G401.6 (cell line): ENCODE measurements at regions not wholly inside any gene's neighbourhood (a gene's known extent, or its start where the extent isn't known, plus 50 kb on each side); places are given as distances from the start of the nearest gene placed in this dataset.

Source experiments
- FAIRE-seq: peaks from 2 replicates; lab custom pipeline; 2012; peaks lifted over from hg19 to GRCh38; lab: Jason Lieb, UNC

DNA sequence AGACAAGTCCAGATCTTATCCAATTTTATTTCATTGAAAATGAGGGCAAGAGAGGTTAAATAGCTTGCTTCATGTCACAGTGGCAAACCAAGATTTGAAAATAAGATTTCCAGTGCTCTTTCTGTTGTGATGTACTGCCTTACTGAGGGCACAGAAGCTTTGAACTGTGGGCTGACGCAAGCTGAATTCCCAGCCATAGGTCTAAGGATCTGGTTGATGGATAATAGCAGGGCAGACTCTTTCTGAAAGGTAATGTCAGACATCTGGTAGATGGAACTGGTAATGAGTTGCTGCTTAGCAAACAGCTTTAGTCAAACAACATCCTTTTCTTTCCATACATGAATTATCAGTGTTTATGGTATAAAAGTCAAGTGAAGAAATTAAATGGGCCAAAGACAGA, 193.9 kb upstream of the RASGEF1B start:
- no peak for FAIRE-seq

GRCh38 chr4:81665045-81665444, 193.3 kb upstream of the RASGEF1B start:
- FAIRE-seq = no peak

DNA sequence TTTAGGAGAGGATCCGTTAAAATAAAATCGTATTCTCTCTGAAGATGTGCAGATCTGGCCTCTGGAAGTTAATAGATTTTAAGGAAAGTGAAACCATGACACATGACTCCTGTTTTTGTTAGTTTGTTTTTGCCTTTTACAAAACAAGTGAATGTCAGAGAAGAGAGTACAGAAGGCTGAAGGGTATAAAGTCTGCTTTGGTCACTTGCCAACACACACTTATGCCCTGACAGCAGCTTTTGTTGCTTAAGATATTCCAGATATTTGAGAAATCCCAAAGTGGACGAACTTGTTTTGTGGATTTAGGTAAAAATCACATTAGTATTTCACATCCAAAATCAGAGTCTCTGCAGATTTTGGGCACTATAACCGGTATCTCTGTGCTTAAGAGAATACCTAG, 192.4 kb upstream of the RASGEF1B start:
- FAIRE-seq = no peak

DNA sequence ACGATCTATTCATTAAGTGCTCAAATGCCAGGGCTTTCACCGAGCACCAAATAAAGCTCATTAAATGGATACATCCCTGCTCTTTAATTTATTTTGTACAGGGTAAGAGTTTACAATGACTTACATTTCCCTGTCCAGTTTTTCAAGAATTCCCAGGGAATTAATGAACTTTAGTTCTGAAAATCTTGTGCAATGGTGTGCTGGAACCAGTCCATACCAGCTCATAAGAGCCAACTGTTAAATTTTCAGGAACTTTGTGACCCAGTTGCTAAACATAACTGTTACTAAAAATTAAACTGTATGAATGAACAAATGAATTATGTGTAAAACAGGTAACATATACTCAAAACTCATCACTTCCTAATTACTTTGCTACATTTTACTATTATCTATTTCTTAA, 191.7 kb upstream of the RASGEF1B start:
- no peak for FAIRE-seq

DNA sequence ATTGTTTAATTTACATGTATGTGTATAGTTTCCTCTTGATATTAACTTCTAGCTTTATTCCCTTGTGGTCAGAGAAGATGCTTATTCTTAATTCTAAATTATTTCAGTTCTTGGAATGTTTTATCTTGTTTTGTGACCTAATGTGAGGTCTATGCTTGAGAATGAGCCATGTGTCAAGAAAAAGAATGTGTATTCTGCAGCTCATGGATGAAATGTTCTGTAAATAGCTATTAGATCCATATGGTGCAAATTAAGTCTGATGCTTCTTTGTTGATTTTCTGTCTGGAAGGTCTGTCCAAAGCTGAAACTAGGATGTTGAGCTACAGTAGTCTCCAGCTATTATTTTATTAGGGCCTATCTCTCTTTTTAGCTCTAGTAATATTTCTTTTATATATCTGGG, 187.3 kb upstream of the RASGEF1B start:
- no peak for FAIRE-seq

GRCh38 chr4:81652069-81652478, 180.4 kb upstream of the RASGEF1B start:
- FAIRE-seq = no peak

DNA sequence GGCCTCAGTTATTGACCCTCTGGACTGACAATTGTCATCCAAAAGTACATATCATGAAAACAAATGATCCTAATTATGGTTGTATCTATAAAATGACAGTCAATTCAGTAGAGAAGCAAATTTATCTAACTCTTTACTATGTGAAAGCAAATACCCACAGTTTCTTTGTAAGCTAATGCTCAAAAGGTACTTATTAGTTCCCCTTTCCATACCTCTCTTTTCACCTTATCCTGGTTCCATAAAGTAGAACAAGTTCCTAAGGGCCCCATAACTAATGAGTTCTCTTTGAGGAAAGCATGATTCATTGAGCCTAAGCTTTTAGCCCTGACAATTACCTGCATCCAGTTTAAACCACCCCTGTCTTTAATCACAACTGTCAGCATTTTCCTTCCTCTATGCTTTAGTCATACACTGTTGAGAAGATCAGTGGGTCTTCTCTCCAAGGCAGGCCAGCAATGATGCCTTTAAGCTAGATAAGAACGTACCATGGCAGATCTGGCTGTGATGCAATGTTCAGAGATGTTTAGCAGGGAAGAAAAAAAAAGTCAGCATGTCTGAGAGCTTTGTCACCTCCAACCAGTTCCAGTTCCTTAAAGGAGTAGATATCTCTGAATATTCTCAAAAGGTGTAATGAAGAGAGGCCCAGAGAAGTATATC, 179.7 kb upstream of the RASGEF1B start:
- FAIRE-seq = no peak

- FAIRE-seq = no peak
Measured at GRCh38 chr4:81650606-81651242, 179.0 kb upstream of the RASGEF1B start.

DNA sequence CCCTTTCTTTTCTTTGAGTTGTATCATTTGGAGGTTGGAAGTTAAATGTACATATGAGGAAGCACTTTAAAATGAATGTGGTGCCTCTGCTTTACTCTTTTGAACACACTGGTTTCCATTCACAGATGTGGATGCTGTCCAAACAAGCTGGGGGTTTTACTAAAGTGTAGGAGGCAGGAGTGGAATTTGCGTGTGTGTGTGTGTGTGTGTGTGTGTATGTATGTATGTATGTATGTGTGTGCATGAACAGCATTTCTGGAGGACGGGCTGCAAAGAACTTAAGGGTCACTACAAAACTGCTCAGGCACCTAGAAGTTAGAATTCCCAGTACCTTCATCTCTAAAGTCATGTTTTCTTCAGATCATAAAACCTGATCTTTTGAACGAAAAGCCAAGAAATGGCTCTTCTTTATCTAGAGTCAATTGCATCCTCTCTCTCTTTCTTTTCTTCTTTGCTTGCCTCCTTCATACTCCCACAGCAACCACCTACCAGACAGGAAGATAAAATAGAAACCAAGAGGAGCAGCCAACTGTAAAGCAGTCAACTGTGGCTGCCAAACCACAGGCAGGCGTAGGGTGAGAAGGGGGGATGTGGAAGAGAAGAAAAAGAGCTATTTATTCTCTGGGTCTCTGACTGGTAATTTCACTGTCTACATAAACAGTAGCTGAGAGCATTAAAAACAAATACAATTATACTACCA, 177.0 kb upstream of the RASGEF1B start:
- no peak for FAIRE-seq

- FAIRE-seq = no peak
Measured at GRCh38 chr4:81647388-81647787, 175.7 kb upstream of the RASGEF1B start.

DNA sequence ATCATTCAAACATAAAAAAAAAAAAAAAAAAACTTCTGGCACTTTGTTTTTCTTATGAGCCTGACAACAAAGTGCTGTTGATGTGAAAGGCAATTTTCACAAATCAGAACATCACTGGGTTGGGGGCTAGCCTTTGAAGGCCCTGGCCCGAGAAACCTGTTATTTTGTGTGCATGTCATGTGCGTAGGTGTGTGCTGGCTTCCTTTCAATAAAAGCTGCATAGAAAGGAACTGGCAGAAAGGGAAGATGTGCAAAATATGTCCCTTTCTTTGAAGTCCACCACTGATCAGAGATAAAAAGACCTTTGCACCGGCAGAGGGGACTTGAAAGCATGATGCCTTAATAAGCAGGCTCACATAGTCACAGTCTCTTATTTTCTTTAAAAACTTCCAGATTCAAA, 170.8 kb upstream of the RASGEF1B start:
- no peak for FAIRE-seq

- no peak for FAIRE-seq
Measured at GRCh38 chr4:81639248-81639647, 167.5 kb upstream of the RASGEF1B start.

DNA sequence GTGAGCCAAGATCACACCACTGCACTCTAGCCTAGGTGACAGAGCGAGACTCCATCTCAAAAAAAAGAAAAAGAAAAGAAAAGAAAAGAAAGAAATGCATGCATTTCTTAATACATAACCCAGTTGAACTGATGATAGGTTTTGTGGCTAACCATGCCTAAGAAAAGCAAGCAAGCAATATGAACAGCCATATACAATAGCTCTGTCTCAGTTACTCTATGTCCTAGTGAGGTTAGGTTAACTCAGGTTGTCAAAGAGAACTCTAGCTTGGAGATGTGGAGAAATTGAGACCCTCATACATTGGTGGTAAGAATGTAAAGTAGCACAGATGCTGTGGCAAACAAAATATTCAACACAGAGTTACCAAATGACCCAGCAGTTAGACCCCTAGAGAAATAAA, 167.0 kb upstream of the RASGEF1B start:
- FAIRE-seq = no peak

GRCh38 chr4:81635739-81636138, 164.0 kb upstream of the RASGEF1B start:
- FAIRE-seq = no peak

- no peak for FAIRE-seq
Measured at GRCh38 chr4:81634766-81635549, 163.3 kb upstream of the RASGEF1B start.

DNA sequence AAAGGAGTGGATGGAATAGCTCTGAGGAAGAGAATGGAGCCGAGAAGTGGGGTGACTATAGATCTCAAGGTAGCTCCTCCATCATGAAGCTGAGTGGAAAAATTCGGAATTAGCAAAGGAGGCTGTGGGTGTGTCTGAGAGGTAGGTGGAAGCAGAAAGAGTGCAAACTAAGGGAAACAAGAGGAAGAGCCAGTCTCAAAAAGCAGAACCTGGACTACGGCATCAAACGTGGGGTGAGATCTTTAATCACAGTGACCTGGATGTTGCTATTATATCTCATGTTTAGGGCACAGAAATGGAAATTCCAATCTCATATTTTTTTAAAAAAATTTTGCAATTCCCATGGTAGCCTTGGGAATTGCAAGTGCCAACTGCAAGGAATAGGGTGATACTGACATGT, 162.5 kb upstream of the RASGEF1B start:
- FAIRE-seq = no peak

- FAIRE-seq = no peak
Measured at GRCh38 chr4:81632581-81633299, 161.0 kb upstream of the RASGEF1B start.

DNA sequence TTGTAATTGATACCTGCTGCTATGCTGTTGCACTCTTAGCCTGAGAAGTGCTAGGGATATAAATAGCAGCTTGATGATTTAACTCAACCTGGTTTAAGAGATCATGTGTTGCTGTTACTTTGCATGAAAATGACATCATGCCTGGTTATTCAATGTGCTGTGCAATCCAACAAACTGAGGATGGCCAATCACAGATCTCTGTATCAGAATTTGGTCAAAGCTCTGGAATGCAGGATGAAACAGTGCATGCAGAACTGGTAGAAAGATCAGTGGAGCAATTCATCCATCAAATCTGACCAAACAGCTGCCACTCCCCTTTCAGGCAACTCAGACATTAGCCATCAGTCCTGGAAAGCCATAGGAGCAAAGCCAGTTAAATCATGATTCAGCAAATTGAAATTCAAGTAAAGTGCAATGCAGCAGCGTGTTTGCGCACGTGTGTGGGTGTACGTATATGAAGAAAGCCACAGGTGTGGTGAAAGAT, 160.3 kb upstream of the RASGEF1B start:
- no peak for FAIRE-seq

DNA sequence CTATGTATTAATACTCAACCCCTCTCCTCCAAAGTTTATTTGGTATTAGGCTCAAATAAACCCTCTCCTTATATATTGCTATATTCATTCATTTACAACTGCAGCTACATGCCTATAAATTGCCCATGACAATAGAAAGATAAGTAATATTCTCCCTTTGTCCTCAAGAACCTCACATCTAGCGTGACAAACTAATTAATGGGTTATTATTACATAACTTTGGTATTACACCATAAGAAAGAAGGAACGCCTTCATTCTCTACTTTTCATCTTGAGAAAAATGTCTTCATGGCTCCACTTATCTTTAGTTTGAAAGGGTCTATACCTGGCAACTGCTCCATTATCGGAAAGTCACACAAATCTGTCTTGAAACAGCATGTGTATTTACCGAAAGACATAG, 157.7 kb upstream of the RASGEF1B start:
- FAIRE-seq = no peak

DNA sequence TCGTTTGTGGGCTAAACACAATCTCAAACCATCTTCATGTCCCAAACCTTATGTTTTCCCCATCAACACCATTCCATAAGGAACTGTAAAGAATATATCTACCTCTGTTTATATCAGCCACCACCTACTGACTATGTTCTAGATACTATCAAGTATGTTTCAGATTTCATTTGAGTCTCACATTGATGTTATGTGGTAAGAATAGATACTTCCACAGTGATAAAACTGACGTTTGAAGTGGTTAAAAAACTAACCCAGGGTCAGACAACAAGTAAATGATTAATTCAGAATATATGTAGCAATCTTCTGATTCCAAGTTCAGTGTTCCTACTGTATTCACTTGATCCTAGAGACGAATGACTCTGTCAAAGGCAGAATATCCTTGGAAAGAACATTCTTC, 156.8 kb upstream of the RASGEF1B start:
- FAIRE-seq = no peak

DNA sequence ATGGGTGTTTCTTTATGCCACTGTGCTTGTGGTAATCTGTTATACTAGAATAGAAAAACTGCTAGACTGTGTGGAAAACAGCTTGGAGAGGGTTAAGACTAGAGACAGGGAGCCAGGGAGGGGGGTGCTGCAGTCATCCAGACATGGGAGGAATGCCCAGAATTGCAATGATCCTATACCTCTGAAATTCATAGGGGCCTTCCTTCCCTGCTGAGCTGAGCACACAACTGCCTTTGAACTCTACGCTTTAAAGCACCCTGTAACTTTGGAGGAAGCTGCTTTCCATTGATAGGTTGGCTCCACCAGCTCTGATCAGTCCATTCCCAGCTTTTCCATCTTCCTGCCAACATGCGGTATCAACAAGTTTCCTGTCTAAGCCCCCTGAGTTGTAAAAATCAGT, 155.9 kb upstream of the RASGEF1B start:
- FAIRE-seq = no peak

GRCh38 chr4:81626851-81627250, 155.1 kb upstream of the RASGEF1B start:
- no peak for FAIRE-seq
